ENCODE measurements at regions not wholly inside any gene's neighbourhood (a gene's known extent, or its start where the extent isn't known, plus 50 kb on each side); places are given as distances from the start of the nearest gene placed in this dataset.

GRCh38 chr4:137956256-137956655 lies 285.9 kb downstream of the SLC7A11 start:
- no peak overlapping the region for H3K4me3 ChIP-seq (ENCODE audit: low read length)
- H3K79me2 ChIP-seq (replicated peaks; ENCODE audit: insufficient read depth, low read length) = no peaks in the 10 kb centered on the region
- no peaks in the 10 kb centered on the region for H3K27me3 ChIP-seq (ENCODE audit: insufficient read depth, low read depth, low read length)
- H3F3A ChIP-seq (ENCODE audit: insufficient read depth, low read length, poor library complexity, severe bottlenecking) = no peaks in the 10 kb centered on the region
- no peaks in the 10 kb centered on the region for H3K36me3 ChIP-seq (ENCODE audit: insufficient read depth, low read length)
- TF ChIP-seq EP300 (conservative IDR thresholded peaks at IDR 0.05; ENCODE audit: poor library complexity, severe bottlenecking) (peak; percentile 80), POLR2AphosphoS5 (IDR thresholded peaks at IDR 0.05) (peak; percentile 71), RAD21 (conservative IDR thresholded peaks at IDR 0.05) (no peak)
- H2AFZ ChIP-seq (ENCODE audit: low read depth, low read length) = no peak overlapping the region
- no peaks in the 10 kb centered on the region for H4K20me1 ChIP-seq (ENCODE audit: insufficient read depth)
- H3K9me3 ChIP-seq (ENCODE audit: low read length) = no peaks in the 10 kb centered on the region
- H3K9me2 ChIP-seq (ENCODE audit: insufficient read depth, low read length) = no peaks in the 10 kb centered on the region
- H3K9ac ChIP-seq (ENCODE audit: low read length) = no peak overlapping the region
- no peak overlapping the region for H3K27ac ChIP-seq (ENCODE audit: low read length)
- H3K4me2 ChIP-seq (ENCODE audit: low read length) = no peak overlapping the region

- H4K20me1 ChIP-seq (ENCODE audit: insufficient read depth) = no peaks in the 10 kb centered on the region
- no peaks in the 10 kb centered on the region for H3K36me3 ChIP-seq (ENCODE audit: insufficient read depth, low read length)
- no peaks in the 10 kb centered on the region for H3K27me3 ChIP-seq (ENCODE audit: insufficient read depth, low read depth, low read length)
- no peak overlapping the region for H3K4me2 ChIP-seq (ENCODE audit: low read length)
- H3K9me2 ChIP-seq (ENCODE audit: insufficient read depth, low read length) = no peaks in the 10 kb centered on the region
- TF ChIP-seq POLR2AphosphoS5 (IDR thresholded peaks at IDR 0.05) (no peak), MXI1 (conservative IDR thresholded peaks at IDR 0.05; ENCODE audit: poor library complexity, severe bottlenecking) (no peak), SMC3 (conservative IDR thresholded peaks at IDR 0.05; ENCODE audit: poor library complexity) (no peak), CTCF (IDR thresholded peaks at IDR 0.05; ENCODE audit: poor library complexity, severe bottlenecking) (no peak), RAD21 (conservative IDR thresholded peaks at IDR 0.05) (no peak), TAF1 (IDR thresholded peaks at IDR 0.05; ENCODE audit: low read depth) (no peak), EP300 (conservative IDR thresholded peaks at IDR 0.05; ENCODE audit: poor library complexity, severe bottlenecking) (no peak)
- H3K9ac ChIP-seq (ENCODE audit: low read length) = no peak overlapping the region
- no peak overlapping the region for H3K4me3 ChIP-seq (ENCODE audit: low read length)
- no peaks in the 10 kb centered on the region for H3K9me3 ChIP-seq (ENCODE audit: low read length)
- no peaks in the 10 kb centered on the region for H3K79me2 ChIP-seq (replicated peaks; ENCODE audit: insufficient read depth, low read length)
- H3K27ac ChIP-seq (ENCODE audit: low read length) = no peak overlapping the region
- H2AFZ ChIP-seq (ENCODE audit: low read depth, low read length) = no peak overlapping the region
- no peaks in the 10 kb centered on the region for H3F3A ChIP-seq (ENCODE audit: insufficient read depth, low read length, poor library complexity, severe bottlenecking)
Measured at GRCh38 chr4:137955595-137955994, 286.6 kb downstream of the SLC7A11 start.

DNA sequence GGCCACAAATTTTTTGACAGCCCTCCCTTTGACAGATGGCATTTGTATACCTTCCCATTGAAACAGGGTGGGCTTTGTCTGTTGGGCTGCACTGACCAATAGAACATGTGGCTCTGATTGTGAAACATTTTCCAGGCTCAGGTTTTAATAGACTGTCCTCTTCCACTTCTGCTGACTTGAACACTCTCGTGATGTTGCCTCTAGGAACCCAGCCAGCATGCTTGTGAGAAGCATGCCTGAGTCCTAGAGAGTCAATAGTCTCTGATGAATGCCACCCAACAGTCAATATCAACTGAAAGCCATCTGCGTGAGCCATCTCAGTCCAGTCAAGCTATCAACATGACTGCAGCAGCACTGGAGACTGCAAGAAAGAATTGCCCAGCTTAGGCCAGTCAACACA lies 290.0 kb downstream of the SLC7A11 start:
- no peak overlapping the region for H3K9ac ChIP-seq (ENCODE audit: low read length)

More for the DNA sequence above, 290.0 kb downstream of the SLC7A11 start:
- no peak overlapping the region for H2AFZ ChIP-seq (ENCODE audit: low read depth, low read length)
- H3K9me2 ChIP-seq (ENCODE audit: insufficient read depth, low read length) = no peaks in the 10 kb centered on the region
- no peaks in the 10 kb centered on the region for H4K20me1 ChIP-seq (ENCODE audit: insufficient read depth)
- no peaks in the 10 kb centered on the region for H3F3A ChIP-seq (ENCODE audit: insufficient read depth, low read length, poor library complexity, severe bottlenecking)
- H3K36me3 ChIP-seq (ENCODE audit: insufficient read depth, low read length) = no peaks in the 10 kb centered on the region
- no peaks in the 10 kb centered on the region for H3K79me2 ChIP-seq (replicated peaks; ENCODE audit: insufficient read depth, low read length)
- no peak overlapping the region for H3K4me3 ChIP-seq (ENCODE audit: low read length)
- TF ChIP-seq POLR2AphosphoS5 (IDR thresholded peaks at IDR 0.05) (no peak), SMC3 (conservative IDR thresholded peaks at IDR 0.05; ENCODE audit: poor library complexity) (no peak), EZH2 (IDR thresholded peaks at IDR 0.05; ENCODE audit: borderline replicate concordance, insufficient read depth, low read length, poor library complexity, severe bottlenecking) (no peak), CTCF (IDR thresholded peaks at IDR 0.05; ENCODE audit: poor library complexity, severe bottlenecking) (no peak), MXI1 (conservative IDR thresholded peaks at IDR 0.05; ENCODE audit: poor library complexity, severe bottlenecking) (no peak), RAD21 (conservative IDR thresholded peaks at IDR 0.05) (no peak), EP300 (conservative IDR thresholded peaks at IDR 0.05; ENCODE audit: poor library complexity, severe bottlenecking) (no peak), TAF1 (IDR thresholded peaks at IDR 0.05; ENCODE audit: low read depth) (no peak), REST (IDR thresholded peaks at IDR 0.05; ENCODE audit: borderline replicate concordance) (no peak)
- no peaks in the 10 kb centered on the region for H3K27me3 ChIP-seq (ENCODE audit: insufficient read depth, low read depth, low read length)
- no peak overlapping the region for H3K27ac ChIP-seq (ENCODE audit: low read length)
- no peak overlapping the region for H3K4me2 ChIP-seq (ENCODE audit: low read length)
- H3K9me3 ChIP-seq (ENCODE audit: low read length) = no peaks in the 10 kb centered on the region
